ENCODE measurements at regions not wholly inside any gene's neighbourhood (a gene's known extent, or its start where the extent isn't known, plus 50 kb on each side); places are given as distances from the start of the nearest gene placed in this dataset.

DNA sequence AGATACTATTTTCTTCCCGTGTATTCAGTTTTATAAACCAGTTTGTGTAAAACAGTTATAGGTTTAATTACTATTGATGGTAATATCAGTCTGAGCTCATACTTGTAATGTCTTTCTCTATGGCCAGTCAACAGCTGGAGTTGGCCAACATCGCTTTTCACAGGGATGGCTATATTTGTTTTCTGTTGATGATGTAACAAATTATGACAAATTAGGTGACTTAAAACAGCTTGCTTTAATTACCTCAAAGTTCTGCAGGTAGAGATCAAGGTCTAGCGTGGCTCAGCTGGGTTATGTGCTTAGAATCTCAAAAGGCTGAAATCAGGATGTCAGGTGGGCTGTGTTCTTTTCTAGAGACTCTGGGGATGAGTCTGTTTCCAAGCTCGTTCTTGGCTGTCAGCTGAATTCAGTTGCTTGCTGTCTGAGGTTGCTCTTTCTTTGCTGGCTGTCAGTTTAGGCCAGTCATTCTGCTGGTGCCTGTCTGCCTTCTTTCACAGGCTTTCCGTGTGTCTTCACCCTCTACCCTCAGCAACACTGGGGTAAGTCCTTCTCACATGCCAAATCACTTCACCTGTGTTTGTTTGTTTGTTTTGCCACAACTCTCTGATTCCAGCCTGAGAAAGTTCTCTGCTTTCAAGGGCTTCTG is 370.2 kb upstream of the E2F7 start:
- no peaks in the 10 kb centered on the region for H3K9me3 Mint-ChIP-seq
- no peaks in the 10 kb centered on the region for H3K36me3 Mint-ChIP-seq (ENCODE audit: insufficient read depth in 2 of 2)
- no peak overlapping the region for H3K27ac Mint-ChIP-seq
- no peaks in the 10 kb centered on the region for H3K4me1 Mint-ChIP-seq (ENCODE audit: low read depth)
- H3K27me3 Mint-ChIP-seq (ENCODE audit: low read depth), result no peaks in the 10 kb centered on the region
- ATAC-seq (replicated peaks in 1 of 2), result no peak
- H3K4me3 Mint-ChIP-seq, result no peak overlapping the region
- no peak for DNase-seq

- DNase-seq (no peak), ATAC-seq (replicated peaks in 1 of 2) (no peak)
- no peaks in the 10 kb centered on the region for H3K4me1 Mint-ChIP-seq (ENCODE audit: low read depth)
- H3K27me3 Mint-ChIP-seq (ENCODE audit: low read depth), result no peaks in the 10 kb centered on the region
- no peak overlapping the region for H3K27ac Mint-ChIP-seq
- H3K36me3 Mint-ChIP-seq (ENCODE audit: insufficient read depth in 2 of 2), result no peaks in the 10 kb centered on the region
- no peaks in the 10 kb centered on the region for H3K9me3 Mint-ChIP-seq
- H3K4me3 Mint-ChIP-seq, result no peak overlapping the region
Measured at GRCh38 chr12:77433799-77434198, 368.4 kb upstream of the E2F7 start.

DNA sequence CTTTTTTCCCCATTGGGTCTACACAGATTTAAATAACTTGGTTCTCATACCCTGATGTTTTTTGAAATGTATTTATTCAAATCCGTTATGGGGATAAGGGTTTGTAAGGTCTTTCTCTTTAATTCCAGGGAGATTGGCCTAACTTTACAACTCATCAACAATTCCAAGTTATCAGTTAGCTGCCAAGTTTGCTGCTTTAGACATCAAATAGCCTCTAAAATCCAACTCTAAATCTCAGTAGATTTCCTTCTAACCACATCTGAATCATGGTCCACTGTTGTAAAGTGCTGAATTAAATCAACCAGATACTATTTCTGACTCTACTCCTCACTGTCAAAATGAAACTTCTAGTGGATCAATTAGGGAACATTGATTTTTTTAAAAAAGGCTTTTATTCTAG is 364.1 kb upstream of the E2F7 start:
- Mint-ChIP-seq H3K4me3 (no peak overlapping the region), H3K4me1 (ENCODE audit: low read depth) (no peaks in the 10 kb centered on the region), H3K27ac (no peak overlapping the region), H3K27me3 (ENCODE audit: low read depth) (no peaks in the 10 kb centered on the region), H3K9me3 (peaks cover 6 to 7% of the 10 kb centered on the region in 2 donors), H3K36me3 (ENCODE audit: insufficient read depth in 2 of 2) (no peaks in the 10 kb centered on the region)
- DNase-seq (no peak), ATAC-seq (replicated peaks in 1 of 2) (no peak)

DNA sequence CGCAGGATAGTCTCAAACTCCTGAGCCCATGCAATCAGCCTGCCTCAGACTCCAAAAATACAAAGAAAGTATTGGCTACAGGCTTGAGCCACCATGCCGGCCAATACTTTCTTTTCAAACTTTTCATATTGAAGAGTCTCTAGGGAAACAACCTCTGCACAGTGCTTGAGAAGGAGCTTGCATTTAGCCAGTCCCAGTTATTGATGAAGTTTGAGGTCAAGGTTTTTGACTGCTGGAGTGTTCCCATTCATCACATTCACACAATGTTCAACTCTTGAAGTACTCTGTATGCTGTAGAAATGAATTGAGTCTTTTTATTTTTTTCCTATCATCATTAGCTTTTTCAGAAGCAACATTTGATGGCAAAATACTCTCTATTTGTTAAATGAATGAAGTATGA is 355.8 kb upstream of the E2F7 start:
- H3K4me3 Mint-ChIP-seq, result no peak overlapping the region
- ATAC-seq (replicated peaks in 1 of 2), result no peak
- no peaks in the 10 kb centered on the region for H3K36me3 Mint-ChIP-seq (ENCODE audit: insufficient read depth in 2 of 2)

DNA sequence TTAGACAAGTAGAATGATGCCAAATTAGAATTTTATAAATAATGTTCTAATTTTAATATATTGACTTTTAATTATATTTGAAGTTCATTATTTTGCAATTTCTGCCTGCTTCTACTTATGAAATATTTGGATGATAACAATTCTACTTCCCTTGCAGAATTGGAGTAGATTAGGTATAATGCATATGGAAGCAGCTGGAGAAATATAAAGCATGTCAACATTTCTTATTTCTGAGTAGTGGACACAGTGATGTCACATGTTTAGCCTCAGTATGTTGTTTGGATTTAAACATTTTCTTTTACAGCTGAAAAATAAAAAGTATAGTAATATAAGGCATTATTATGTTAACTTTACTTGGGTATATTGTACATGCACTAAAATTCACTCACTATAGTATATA is 344.2 kb upstream of the E2F7 start:
- Mint-ChIP-seq H3K27me3 (ENCODE audit: low read depth) (no peaks in the 10 kb centered on the region), H3K27ac (no peak overlapping the region), H3K4me1 (ENCODE audit: low read depth) (no peaks in the 10 kb centered on the region), H3K36me3 (ENCODE audit: insufficient read depth in 2 of 2) (no peaks in the 10 kb centered on the region), H3K9me3 (no peaks in the 10 kb centered on the region), H3K4me3 (no peak overlapping the region)
- DNase-seq (no peak), ATAC-seq (replicated peaks in 1 of 2) (no peak)

More for the DNA sequence above, 355.8 kb upstream of the E2F7 start:
- Mint-ChIP-seq H3K4me1 (ENCODE audit: low read depth) (no peaks in the 10 kb centered on the region), H3K9me3 (peaks cover 7 to 8% of the 10 kb centered on the region in 2 donors), H3K27me3 (ENCODE audit: low read depth) (no peaks in the 10 kb centered on the region), H3K27ac (no peak overlapping the region)
- DNase-seq, result no peak

DNA sequence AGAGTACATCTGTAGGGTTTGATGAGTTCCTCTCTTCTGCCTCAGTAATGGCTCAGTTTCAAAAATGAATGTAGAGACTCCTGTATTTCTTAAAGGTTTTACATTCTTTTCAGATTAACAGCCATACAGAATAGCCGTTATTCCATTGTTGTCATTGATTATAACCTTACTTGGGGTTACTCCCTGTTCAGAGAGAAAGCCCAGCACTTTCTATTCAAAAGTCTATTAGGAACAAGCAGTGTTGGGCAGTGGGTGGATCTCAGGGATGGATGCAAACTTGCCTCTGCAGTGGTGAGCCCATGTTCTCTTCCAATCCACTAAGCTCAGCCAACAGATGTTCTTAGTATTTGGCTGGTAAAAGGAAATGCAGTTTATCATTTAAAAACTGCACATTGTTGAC is 342.6 kb upstream of the E2F7 start:
- no peak for ATAC-seq (replicated peaks in 1 of 2)

GRCh38 chr12:77406219-77406905 is 341.0 kb upstream of the E2F7 start:
- DNase-seq, result no peak
- no peak overlapping the region for H3K27ac Mint-ChIP-seq
- ATAC-seq (replicated peaks in 1 of 2), result no peak
- no peak overlapping the region for H3K4me3 Mint-ChIP-seq
- H3K9me3 Mint-ChIP-seq, result no peaks in the 10 kb centered on the region
- H3K36me3 Mint-ChIP-seq (ENCODE audit: insufficient read depth in 2 of 2), result no peaks in the 10 kb centered on the region
- H3K27me3 Mint-ChIP-seq (ENCODE audit: low read depth), result no peaks in the 10 kb centered on the region
- no peaks in the 10 kb centered on the region for H3K4me1 Mint-ChIP-seq (ENCODE audit: low read depth)

More for the DNA sequence above, 342.6 kb upstream of the E2F7 start:
- DNase-seq, result no peak
- no peaks in the 10 kb centered on the region for H3K4me1 Mint-ChIP-seq (ENCODE audit: low read depth)
- H3K9me3 Mint-ChIP-seq, result no peaks in the 10 kb centered on the region
- no peak overlapping the region for H3K27ac Mint-ChIP-seq
- no peaks in the 10 kb centered on the region for H3K36me3 Mint-ChIP-seq (ENCODE audit: insufficient read depth in 2 of 2)
- H3K27me3 Mint-ChIP-seq (ENCODE audit: low read depth), result no peaks in the 10 kb centered on the region
- no peak overlapping the region for H3K4me3 Mint-ChIP-seq

- H3K4me1 Mint-ChIP-seq (ENCODE audit: low read depth), result no peaks in the 10 kb centered on the region
- H3K27me3 Mint-ChIP-seq (ENCODE audit: low read depth), result no peaks in the 10 kb centered on the region
- H3K4me3 Mint-ChIP-seq, result no peak overlapping the region
- no peak overlapping the region for H3K27ac Mint-ChIP-seq
- no peak for DNase-seq
- no peaks in the 10 kb centered on the region for H3K36me3 Mint-ChIP-seq (ENCODE audit: insufficient read depth in 2 of 2)
- no peak for ATAC-seq (replicated peaks in 1 of 2)
- no peaks in the 10 kb centered on the region for H3K9me3 Mint-ChIP-seq
Measured at GRCh38 chr12:77402716-77403115, 337.3 kb upstream of the E2F7 start.

- no peaks in the 10 kb centered on the region for H3K9me3 Mint-ChIP-seq
- H3K27ac Mint-ChIP-seq, result no peak overlapping the region
- H3K36me3 Mint-ChIP-seq (ENCODE audit: insufficient read depth in 2 of 2), result no peaks in the 10 kb centered on the region
Measured at GRCh38 chr12:77401770-77402081, 336.4 kb upstream of the E2F7 start.

DNA sequence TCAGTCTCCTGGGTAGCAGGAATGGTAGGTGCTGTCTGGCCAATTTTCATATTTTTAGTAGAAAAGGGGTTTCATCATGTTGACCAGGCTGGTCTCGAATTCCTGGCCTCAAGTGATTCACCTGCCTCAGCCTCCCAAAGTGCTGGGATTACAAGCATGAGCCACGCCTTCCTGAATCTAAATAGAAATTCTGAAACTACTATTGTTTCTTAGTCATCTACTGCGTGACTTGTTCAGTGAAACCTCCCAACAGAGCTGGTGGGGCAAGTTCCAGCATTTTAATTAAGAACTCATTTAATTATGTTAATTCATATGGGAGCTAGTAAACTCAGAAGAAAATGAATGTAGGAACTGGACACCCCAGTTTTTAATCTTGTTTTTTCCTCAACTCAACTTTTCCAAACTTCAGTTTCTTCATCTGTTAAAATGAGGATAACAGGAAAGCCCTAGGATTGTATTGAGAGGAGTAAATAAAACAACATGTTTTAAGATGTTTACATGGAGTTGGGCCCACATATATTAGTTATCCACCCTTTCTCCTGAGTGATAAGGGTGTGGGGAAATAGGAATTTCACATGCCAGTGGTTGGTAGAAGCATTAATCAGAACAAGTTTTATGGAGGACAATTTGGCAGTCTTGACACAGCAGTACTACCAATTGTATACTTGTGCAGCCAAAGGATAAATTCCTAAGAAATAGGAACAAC is 335.8 kb upstream of the E2F7 start:
- Mint-ChIP-seq H3K4me3 (no peak overlapping the region), H3K9me3 (no peaks in the 10 kb centered on the region), H3K27me3 (ENCODE audit: low read depth) (no peaks in the 10 kb centered on the region), H3K27ac (no peak overlapping the region), H3K4me1 (ENCODE audit: low read depth) (no peaks in the 10 kb centered on the region), H3K36me3 (ENCODE audit: insufficient read depth in 2 of 2) (no peaks in the 10 kb centered on the region)
- ATAC-seq (replicated peaks in 1 of 2), result no peak
- no peak for DNase-seq

More at GRCh38 chr12:77401770-77402081, 336.4 kb upstream of the E2F7 start:
- DNase-seq (no peak), ATAC-seq (replicated peaks in 1 of 2) (no peak)
- Mint-ChIP-seq H3K4me1 (ENCODE audit: low read depth) (no peaks in the 10 kb centered on the region), H3K4me3 (no peak overlapping the region), H3K27me3 (ENCODE audit: low read depth) (no peaks in the 10 kb centered on the region)

GRCh38 chr12:77392467-77393088 is 327.2 kb upstream of the E2F7 start:
- ATAC-seq (replicated peaks in 1 of 2) (no peak), DNase-seq (no peak)
- Mint-ChIP-seq H3K9me3 (peaks cover 2 to 8% of the 10 kb centered on the region in 2 donors), H3K4me1 (ENCODE audit: low read depth) (no peaks in the 10 kb centered on the region), H3K27ac (no peak overlapping the region), H3K4me3 (no peak overlapping the region), H3K36me3 (ENCODE audit: insufficient read depth in 2 of 2) (no peaks in the 10 kb centered on the region), H3K27me3 (ENCODE audit: low read depth) (no peaks in the 10 kb centered on the region)

GRCh38 chr12:77388445-77389265 is 323.3 kb upstream of the E2F7 start:
- DNase-seq (no peak), ATAC-seq (replicated peaks in 1 of 2) (no peak)

DNA sequence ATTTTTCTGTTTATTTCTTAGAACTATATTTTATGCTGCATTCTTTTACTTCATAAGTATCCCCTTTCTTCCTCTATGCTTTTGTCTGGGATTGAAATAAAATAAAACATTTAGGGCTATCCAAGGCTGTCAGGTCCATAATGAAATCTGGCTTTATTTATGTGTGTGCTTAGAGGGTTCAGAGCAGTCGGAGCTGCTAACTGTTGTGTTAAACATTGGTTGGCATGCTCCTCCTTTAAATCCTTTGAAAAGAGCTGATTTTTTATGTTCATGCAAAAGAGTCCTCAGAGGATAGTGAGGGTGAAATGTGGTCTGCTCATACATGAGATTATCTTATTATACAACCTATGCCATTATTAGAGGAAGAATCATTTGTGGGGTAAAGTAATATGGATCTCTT is 322.3 kb upstream of the E2F7 start:
- Mint-ChIP-seq H3K9me3 (peaks cover 2 to 6% of the 10 kb centered on the region in 2 donors), H3K4me3 (no peak overlapping the region), H3K36me3 (ENCODE audit: insufficient read depth in 2 of 2) (no peaks in the 10 kb centered on the region), H3K27me3 (ENCODE audit: low read depth) (no peaks in the 10 kb centered on the region), H3K4me1 (ENCODE audit: low read depth) (no peaks in the 10 kb centered on the region), H3K27ac (no peak overlapping the region)
- DNase-seq (no peak), ATAC-seq (replicated peaks in 1 of 2) (no peak)

More at GRCh38 chr12:77388445-77389265, 323.3 kb upstream of the E2F7 start:
- no peaks in the 10 kb centered on the region for H3K36me3 Mint-ChIP-seq (ENCODE audit: insufficient read depth in 2 of 2)
- H3K4me1 Mint-ChIP-seq (ENCODE audit: low read depth), result no peaks in the 10 kb centered on the region
- no peak overlapping the region for H3K27ac Mint-ChIP-seq
- H3K4me3 Mint-ChIP-seq, result no peak overlapping the region
- no peaks in the 10 kb centered on the region for H3K27me3 Mint-ChIP-seq (ENCODE audit: low read depth)
- H3K9me3 Mint-ChIP-seq, result peaks cover 2 to 6% of the 10 kb centered on the region in 2 donors
